GM10248 (cell line): ENCODE measurements at regions not wholly inside any gene's neighbourhood (a gene's known extent, or its start where the extent isn't known, plus 50 kb on each side); places are given as distances from the start of the nearest gene placed in this dataset.

Experiments used
- CTCF ChIA-PET: fragments of 300-600 bp; sonication (Branson Sonifier 250); formaldehyde crosslinking; extraction: SDS; loops from one replicate; lab custom pipeline; 2021; ENCODE audit warnings: antibody characterized with exemption; lab: Yijun Ruan, JAX
- POLR2A ChIA-PET: fragments of 350-650 bp; sonication (Branson Sonifier 250); formaldehyde crosslinking; extraction: SDS; loops from one replicate; lab custom pipeline; 2020; ENCODE audit warnings: antibody characterized with exemption; lab: Yijun Ruan, JAX
- DNase-seq: peaks from one replicate; pipeline ENCODE4 v3.0.0; 2012; ENCODE audit errors: extremely low spot score
- CTCF ChIP-seq: IDR thresholded peaks from 2 replicates; pipeline ENCODE4 v1.5.1; 2012; ENCODE audit warnings: mild to moderate bottlenecking, low read depth; ENCODE audit errors: extremely low read depth, missing control alignments, control extremely low read depth

GRCh38 chr13:78743973-78744372 lies 85.0 kb upstream of the OBI1 start:
- TF ChIP-seq CTCF, result no peak
- ChIA-PET POLR2A (no interaction called here), CTCF (interaction anchor here (1.2 kb wide), 1 partner anchor 58 kb away, joined by 3 read pairs; no protein-coding TSS in a partner anchor)
- no peak for DNase-seq

GRCh38 chr13:78742659-78743058 lies 83.7 kb upstream of the OBI1 start:
- TF ChIP-seq CTCF, result no peak
- DNase-seq, result no peak
- CTCF ChIA-PET, result interaction anchor here (0.9 to 1.2 kb wide), 3 partner anchors 8 to 60 kb away, joined by 3 read pairs; no protein-coding TSS in a partner anchor
- POLR2A ChIA-PET, result no interaction called here

- no peak for TF ChIP-seq CTCF
Observed at GRCh38 chr13:78736142-78736541, 77.2 kb upstream of the OBI1 start.

GRCh38 chr13:78732445-78733017 lies 73.6 kb upstream of the OBI1 start:
- ChIA-PET CTCF (no interaction called here), POLR2A (no interaction called here)
- no peak for DNase-seq
- TF ChIP-seq CTCF, result no peak

More at GRCh38 chr13:78736142-78736541, 77.2 kb upstream of the OBI1 start:
- POLR2A ChIA-PET, result no interaction called here
- CTCF ChIA-PET, result no interaction called here
- no peak for DNase-seq

- no peak for DNase-seq
- TF ChIP-seq CTCF, result no peak
- POLR2A ChIA-PET, result no interaction called here
- CTCF ChIA-PET, result no interaction called here
Observed at GRCh38 chr13:78722700-78723099, 63.7 kb upstream of the OBI1 start.

GRCh38 chr13:78719367-78719766 lies 60.4 kb upstream of the OBI1 start:
- ChIA-PET CTCF (interaction anchor here (1.7 kb wide), 1 partner anchor 11 kb away, joined by 6 read pairs; no protein-coding TSS in a partner anchor), POLR2A (no interaction called here)
- DNase-seq, result no peak
- TF ChIP-seq CTCF, result no peak

- POLR2A ChIA-PET, result no interaction called here
- no peak for DNase-seq
- CTCF ChIA-PET, result interaction anchor here (1.0 to 1.8 kb wide), 3 partner anchors 18 to 473 kb away, joined by 3 to 4 read pairs (median 4); no protein-coding TSS in a partner anchor
- no peak for TF ChIP-seq CTCF
Observed at GRCh38 chr13:78714717-78715116, 55.8 kb upstream of the OBI1 start.
